ENCODE measurements at regions not wholly inside any gene's neighbourhood (a gene's known extent, or its start where the extent isn't known, plus 50 kb on each side); places are given as distances from the start of the nearest gene placed in this dataset.

DNA sequence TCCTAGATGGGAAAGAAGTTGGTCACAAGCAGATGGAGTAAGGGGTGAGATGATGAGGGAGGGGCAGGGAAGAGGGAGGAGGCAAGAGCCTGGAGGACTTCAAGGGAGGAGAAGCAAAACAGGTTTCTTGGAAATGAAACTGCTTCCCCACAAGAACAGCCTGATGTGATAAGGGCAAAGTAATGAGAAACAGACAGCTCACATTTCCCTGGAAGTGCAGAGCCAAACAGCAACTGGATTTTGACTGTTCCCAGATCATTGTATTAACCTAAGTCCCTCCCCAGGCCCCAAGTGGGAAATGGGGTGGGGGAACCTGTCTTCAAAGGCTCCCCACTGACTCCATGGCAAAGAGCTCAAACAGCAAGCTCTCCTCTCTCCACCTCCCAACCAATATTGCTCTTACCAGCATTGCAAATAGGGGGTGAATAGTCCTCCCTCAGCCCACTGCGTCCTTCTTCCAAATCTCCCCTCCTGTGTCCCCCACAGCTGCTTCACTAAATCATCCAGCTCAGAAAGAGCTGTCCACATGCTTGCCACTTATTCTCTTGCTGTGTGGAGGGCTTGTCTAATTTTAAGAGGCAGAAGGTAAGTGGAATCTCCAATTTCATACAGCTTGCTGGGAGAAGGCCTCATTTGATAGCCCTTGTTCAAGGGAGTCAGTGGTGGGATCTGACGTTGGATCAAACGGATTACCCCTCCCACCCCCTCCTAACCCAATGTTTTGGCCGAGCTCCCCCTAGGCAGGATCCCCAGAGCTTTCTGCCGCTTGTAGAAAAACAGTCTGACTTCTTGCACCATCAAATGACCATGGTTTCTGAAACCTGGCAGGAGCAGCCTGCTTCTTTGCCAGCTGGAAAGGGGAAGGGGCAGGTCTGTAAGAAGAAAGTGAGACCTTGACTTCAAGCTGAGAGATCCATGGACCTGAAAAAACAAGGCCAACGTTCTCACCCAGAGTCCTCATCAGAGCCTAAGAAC is 56.3 kb upstream of the SMIM36 start:
- no peak for DNase-seq (ENCODE audit: low read depth in 1 of 2, low spot score in 1 of 2)
- H3K27me3 ChIP-seq (ENCODE audit: insufficient read depth, poor library complexity, severe bottlenecking) = no peaks in the 10 kb centered on the region
- H3K27ac ChIP-seq (replicated peaks) = no peak overlapping the region
- no peak overlapping the region for H3K4me3 ChIP-seq (replicated peaks; ENCODE audit: insufficient read depth, low read length)
- TF ChIP-seq, protein P1, sequence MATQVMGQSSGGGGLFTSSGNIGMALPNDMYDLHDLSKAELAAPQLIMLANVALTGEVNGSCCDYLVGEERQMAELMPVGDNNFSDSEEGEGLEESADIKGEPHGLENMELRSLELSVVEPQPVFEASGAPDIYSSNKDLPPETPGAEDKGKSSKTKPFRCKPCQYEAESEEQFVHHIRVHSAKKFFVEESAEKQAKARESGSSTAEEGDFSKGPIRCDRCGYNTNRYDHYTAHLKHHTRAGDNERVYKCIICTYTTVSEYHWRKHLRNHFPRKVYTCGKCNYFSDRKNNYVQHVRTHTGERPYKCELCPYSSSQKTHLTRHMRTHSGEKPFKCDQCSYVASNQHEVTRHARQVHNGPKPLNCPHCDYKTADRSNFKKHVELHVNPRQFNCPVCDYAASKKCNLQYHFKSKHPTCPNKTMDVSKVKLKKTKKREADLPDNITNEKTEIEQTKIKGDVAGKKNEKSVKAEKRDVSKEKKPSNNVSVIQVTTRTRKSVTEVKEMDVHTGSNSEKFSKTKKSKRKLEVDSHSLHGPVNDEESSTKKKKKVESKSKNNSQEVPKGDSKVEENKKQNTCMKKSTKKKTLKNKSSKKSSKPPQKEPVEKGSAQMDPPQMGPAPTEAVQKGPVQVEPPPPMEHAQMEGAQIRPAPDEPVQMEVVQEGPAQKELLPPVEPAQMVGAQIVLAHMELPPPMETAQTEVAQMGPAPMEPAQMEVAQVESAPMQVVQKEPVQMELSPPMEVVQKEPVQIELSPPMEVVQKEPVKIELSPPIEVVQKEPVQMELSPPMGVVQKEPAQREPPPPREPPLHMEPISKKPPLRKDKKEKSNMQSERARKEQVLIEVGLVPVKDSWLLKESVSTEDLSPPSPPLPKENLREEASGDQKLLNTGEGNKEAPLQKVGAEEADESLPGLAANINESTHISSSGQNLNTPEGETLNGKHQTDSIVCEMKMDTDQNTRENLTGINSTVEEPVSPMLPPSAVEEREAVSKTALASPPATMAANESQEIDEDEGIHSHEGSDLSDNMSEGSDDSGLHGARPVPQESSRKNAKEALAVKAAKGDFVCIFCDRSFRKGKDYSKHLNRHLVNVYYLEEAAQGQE (IDR thresholded peaks at IDR 0.05; ENCODE audit: insufficient replicate concordance, low read depth) = no peak
- TF ChIP-seq CTCF (IDR thresholded peaks at IDR 0.05; ENCODE audit: insufficient read depth, low read length) = no peak
- no peak for TF ChIP-seq POLR2AphosphoS5 (IDR thresholded peaks at IDR 0.05; ENCODE audit: low read depth)
- no peak for TF ChIP-seq GABPA (IDR thresholded peaks at IDR 0.05; ENCODE audit: low read depth)
- no peak for TF ChIP-seq SPI1 (IDR thresholded peaks at IDR 0.05; ENCODE audit: borderline replicate concordance, low read depth)

DNA sequence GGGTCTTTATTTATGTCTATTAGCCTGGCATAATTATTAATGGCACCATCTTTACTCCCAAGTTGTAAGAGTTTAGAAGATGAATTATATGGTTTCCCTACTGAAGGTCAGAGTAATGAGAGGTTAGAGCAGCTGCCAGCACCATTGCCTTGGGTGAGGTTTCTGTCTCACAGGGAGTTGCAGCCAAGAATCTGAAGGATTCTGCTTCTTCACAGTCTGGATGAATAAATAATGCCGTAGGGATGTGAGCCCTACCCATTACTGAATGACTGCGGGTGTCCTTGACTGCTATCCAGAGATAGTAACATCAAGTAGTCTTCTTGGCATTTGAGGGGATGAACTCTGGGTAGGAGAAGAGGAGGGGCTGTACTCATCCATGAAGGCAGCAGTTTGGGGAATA is 52.8 kb upstream of the SMIM36 start:
- no peak for DNase-seq (ENCODE audit: low read depth in 1 of 2, low spot score in 1 of 2)
- Histone ChIP-seq H3K27ac (replicated peaks) (no peak overlapping the region), H3K27me3 (ENCODE audit: insufficient read depth, poor library complexity, severe bottlenecking) (no peaks in the 10 kb centered on the region), H3K4me3 (replicated peaks; ENCODE audit: insufficient read depth, low read length) (no peak overlapping the region)
- TF ChIP-seq, protein P1 (IDR thresholded peaks at IDR 0.05; ENCODE audit: insufficient replicate concordance, low read depth) = no peak
- no peak for TF ChIP-seq GABPA (IDR thresholded peaks at IDR 0.05; ENCODE audit: low read depth)
- no peak for TF ChIP-seq POLR2AphosphoS5 (IDR thresholded peaks at IDR 0.05; ENCODE audit: low read depth)
- TF ChIP-seq CTCF (IDR thresholded peaks at IDR 0.05; ENCODE audit: insufficient read depth, low read length) = no peak
- TF ChIP-seq SPI1 (IDR thresholded peaks at IDR 0.05; ENCODE audit: borderline replicate concordance, low read depth) = no peak

- TF ChIP-seq POLR2AphosphoS5 (IDR thresholded peaks at IDR 0.05; ENCODE audit: low read depth) (no peak), GABPA (IDR thresholded peaks at IDR 0.05; ENCODE audit: low read depth) (no peak), CTCF (IDR thresholded peaks at IDR 0.05; ENCODE audit: insufficient read depth, low read length) (no peak), SPI1 (IDR thresholded peaks at IDR 0.05; ENCODE audit: borderline replicate concordance, low read depth) (no peak)
- TF ChIP-seq, protein P1 (IDR thresholded peaks at IDR 0.05; ENCODE audit: insufficient replicate concordance, low read depth) = no peak
- H3K4me3 ChIP-seq (replicated peaks; ENCODE audit: insufficient read depth, low read length) = no peak overlapping the region
Observed at GRCh38 chr17:55563363-55563762, 52.1 kb upstream of the SMIM36 start.

More at GRCh38 chr17:55563363-55563762, 52.1 kb upstream of the SMIM36 start:
- Histone ChIP-seq H3K27me3 (ENCODE audit: insufficient read depth, poor library complexity, severe bottlenecking) (no peaks in the 10 kb centered on the region), H3K27ac (replicated peaks) (no peak overlapping the region)
- no peak for DNase-seq (ENCODE audit: low read depth in 1 of 2, low spot score in 1 of 2)
